Stimulated activated CD8-positive, alpha-beta memory T cell treated with anti-CD3 and anti-CD28 coated beads, Interleukin-7, amount 100 ng/mL, for 48 hours (primary cell): ENCODE measurements at regions not wholly inside any gene's neighbourhood (a gene's known extent, or its start where the extent isn't known, plus 50 kb on each side); places are given as distances from the start of the nearest gene placed in this dataset.

Experiments used
- DNase-seq, 2 donors: peaks; one replicate each; pipeline ENCODE4 v3.0.0-alpha.2; 2020; ENCODE audit warnings: low read depth in 1 of 2; ENCODE audit errors: extremely low read depth in 1 of 2

GRCh38 chr1:157194731-157195520 is 56.7 kb upstream of the ETV3 start:
- DNase-seq, result no peak

- peak; percentile 32 to 39 for DNase-seq
Observed at GRCh38 chr1:157193702-157194391, 55.7 kb upstream of the ETV3 start.

GRCh38 chr1:157193219-157193618 is 55.0 kb upstream of the ETV3 start:
- DNase-seq, result no peak

- no peak for DNase-seq
Observed at GRCh38 chr1:157189986-157190982, 52.1 kb upstream of the ETV3 start.

GRCh38 chr1:157189096-157189495 is 50.9 kb upstream of the ETV3 start:
- no peak for DNase-seq
